ENCODE measurements at regions not wholly inside any gene's neighbourhood (a gene's known extent, or its start where the extent isn't known, plus 50 kb on each side); places are given as distances from the start of the nearest gene placed in this dataset.

- no peak for TF ChIP-seq CTCF (IDR thresholded peaks at IDR 0.05)
- TF ChIP-seq POLR2A (IDR thresholded peaks at IDR 0.05): no peak
These were observed 183.0 kb downstream of the RBFOX3 start for GRCh38 chr17:79427621-79428539.
